DND-41 (cell line): ENCODE measurements at regions not wholly inside any gene's neighbourhood (a gene's known extent, or its start where the extent isn't known, plus 50 kb on each side); places are given as distances from the start of the nearest gene placed in this dataset.

Experiments used
- ATAC-seq: fragments of 200-7000 bp; cut with Tn5 transposase; 3 replicates; pipeline ENCODE4 v1.9.1; 2021; ENCODE audit warnings: low read depth; ENCODE audit not compliant: insufficient read depth
- DNase-seq: peaks from one replicate; pipeline ENCODE4 v3.0.0-alpha.2; 2020
- H2AFZ ChIP-seq: 2 replicates; pipeline ENCODE4 v1.6.0; 2012; ENCODE audit warnings: low read depth, low read length
- H3K27ac ChIP-seq: 2 replicates; pipeline ENCODE4 v1.5.1; 2012; ENCODE audit warnings: low read length, inconsistent platforms
- H3K27me3 ChIP-seq: fragments of 200-600 bp; sonication (generic); 2 replicates; pipeline ENCODE4 v1.6.0; 2012; ENCODE audit warnings: low read length, mild to moderate bottlenecking, inconsistent platforms; ENCODE audit not compliant: insufficient read depth, poor library complexity
- H3K36me3 ChIP-seq: 2 replicates; pipeline ENCODE4 v1.5.1; 2012; ENCODE audit warnings: low read length, inconsistent platforms; ENCODE audit not compliant: insufficient read depth
- H3K4me1 ChIP-seq: 2 replicates; pipeline ENCODE4 v1.5.1; 2012; ENCODE audit warnings: mild to moderate bottlenecking, low read length; ENCODE audit not compliant: insufficient read depth
- H3K4me2 ChIP-seq: 2 replicates; pipeline ENCODE4 v1.6.0; 2012; ENCODE audit warnings: mild to moderate bottlenecking, moderate library complexity, low read length, inconsistent platforms; ENCODE audit not compliant: insufficient read depth
- H3K4me3 ChIP-seq, 2 experiments: fragments of 200-600 bp in 1 of 2; shearing (Covaris generic) in 1 of 2; 2 replicates each; pipeline ENCODE4 v1.5.1; 2012 to 2016; ENCODE audit warnings: inconsistent platforms in 2 of 2, low read length in 2 of 2, mild to moderate bottlenecking in 2 of 2, low read depth in 1 of 2, moderate library complexity in 1 of 2
- H3K79me2 ChIP-seq: 2 replicates; pipeline ENCODE4 v1.6.0; 2012; ENCODE audit warnings: low read length, inconsistent platforms; ENCODE audit not compliant: insufficient read depth
- H3K9ac ChIP-seq: 2 replicates; pipeline ENCODE4 v1.6.0; 2012; ENCODE audit warnings: low read depth, mild to moderate bottlenecking, inconsistent platforms, low read length, moderate library complexity
- H3K9me3 ChIP-seq: 2 replicates; pipeline ENCODE4 v1.5.1; 2012; ENCODE audit warnings: low read length, moderate library complexity, mild to moderate bottlenecking, inconsistent platforms; ENCODE audit not compliant: insufficient read depth, severe bottlenecking
- H4K20me1 ChIP-seq: 2 replicates; pipeline ENCODE4 v1.6.0; 2012; ENCODE audit warnings: low read length; ENCODE audit not compliant: insufficient read depth
- EZH2 ChIP-seq: IDR thresholded peaks from 3 replicates; pipeline ENCODE4 v1.6.1; 2012; ENCODE audit warnings: borderline replicate concordance, low read depth, mild to moderate bottlenecking, moderate library complexity, low read length, inconsistent platforms; ENCODE audit not compliant: severe bottlenecking
- TF ChIP-seq, protein P1 (sequence below): IDR thresholded peaks from 2 replicates; pipeline ENCODE4 v1.5.1; 2012; ENCODE audit warnings: borderline replicate concordance, low read length, moderate library complexity, mild to moderate bottlenecking; ENCODE audit not compliant: poor library complexity, severe bottlenecking; ENCODE audit errors: extremely low read depth

DNA sequence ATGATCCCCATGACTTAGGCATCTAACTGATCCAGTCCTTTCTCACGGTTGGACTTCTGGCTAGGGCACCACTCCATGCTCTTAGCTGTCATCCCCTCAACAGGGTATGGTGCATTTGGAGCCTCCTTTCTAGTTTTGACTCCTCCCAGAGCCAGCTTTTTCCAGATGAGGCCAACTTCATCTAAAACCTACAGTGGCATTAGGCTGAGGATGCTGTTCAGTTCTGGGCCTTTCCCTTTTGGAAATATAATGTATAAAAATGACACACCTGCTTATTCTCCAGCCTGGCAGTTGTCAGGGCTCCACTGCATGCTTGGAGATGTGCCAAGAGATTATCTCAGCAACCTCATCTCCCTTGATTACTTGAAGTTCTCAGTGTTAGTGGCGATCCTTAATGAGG is 239.7 kb downstream of the EMP1 start:
- DNase-seq (no peak), ATAC-seq (no peak)
- Histone ChIP-seq H3K27ac (no peak overlapping the region), H3K4me3 (no peak overlapping the region), H3K79me2 (no peaks in the 10 kb centered on the region), H3K4me1 (no peaks in the 10 kb centered on the region), H3K36me3 (no peaks in the 10 kb centered on the region), H3K27me3 (no peaks in the 10 kb centered on the region), H4K20me1 (no peaks in the 10 kb centered on the region), H2AFZ (no peak overlapping the region), H3K9ac (no peak overlapping the region), H3K4me2 (no peak overlapping the region), H3K9me3 (no peaks in the 10 kb centered on the region)
- TF ChIP-seq, protein P1, sequence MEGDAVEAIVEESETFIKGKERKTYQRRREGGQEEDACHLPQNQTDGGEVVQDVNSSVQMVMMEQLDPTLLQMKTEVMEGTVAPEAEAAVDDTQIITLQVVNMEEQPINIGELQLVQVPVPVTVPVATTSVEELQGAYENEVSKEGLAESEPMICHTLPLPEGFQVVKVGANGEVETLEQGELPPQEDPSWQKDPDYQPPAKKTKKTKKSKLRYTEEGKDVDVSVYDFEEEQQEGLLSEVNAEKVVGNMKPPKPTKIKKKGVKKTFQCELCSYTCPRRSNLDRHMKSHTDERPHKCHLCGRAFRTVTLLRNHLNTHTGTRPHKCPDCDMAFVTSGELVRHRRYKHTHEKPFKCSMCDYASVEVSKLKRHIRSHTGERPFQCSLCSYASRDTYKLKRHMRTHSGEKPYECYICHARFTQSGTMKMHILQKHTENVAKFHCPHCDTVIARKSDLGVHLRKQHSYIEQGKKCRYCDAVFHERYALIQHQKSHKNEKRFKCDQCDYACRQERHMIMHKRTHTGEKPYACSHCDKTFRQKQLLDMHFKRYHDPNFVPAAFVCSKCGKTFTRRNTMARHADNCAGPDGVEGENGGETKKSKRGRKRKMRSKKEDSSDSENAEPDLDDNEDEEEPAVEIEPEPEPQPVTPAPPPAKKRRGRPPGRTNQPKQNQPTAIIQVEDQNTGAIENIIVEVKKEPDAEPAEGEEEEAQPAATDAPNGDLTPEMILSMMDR, result no peak
- TF ChIP-seq EZH2, result no peak

DNA sequence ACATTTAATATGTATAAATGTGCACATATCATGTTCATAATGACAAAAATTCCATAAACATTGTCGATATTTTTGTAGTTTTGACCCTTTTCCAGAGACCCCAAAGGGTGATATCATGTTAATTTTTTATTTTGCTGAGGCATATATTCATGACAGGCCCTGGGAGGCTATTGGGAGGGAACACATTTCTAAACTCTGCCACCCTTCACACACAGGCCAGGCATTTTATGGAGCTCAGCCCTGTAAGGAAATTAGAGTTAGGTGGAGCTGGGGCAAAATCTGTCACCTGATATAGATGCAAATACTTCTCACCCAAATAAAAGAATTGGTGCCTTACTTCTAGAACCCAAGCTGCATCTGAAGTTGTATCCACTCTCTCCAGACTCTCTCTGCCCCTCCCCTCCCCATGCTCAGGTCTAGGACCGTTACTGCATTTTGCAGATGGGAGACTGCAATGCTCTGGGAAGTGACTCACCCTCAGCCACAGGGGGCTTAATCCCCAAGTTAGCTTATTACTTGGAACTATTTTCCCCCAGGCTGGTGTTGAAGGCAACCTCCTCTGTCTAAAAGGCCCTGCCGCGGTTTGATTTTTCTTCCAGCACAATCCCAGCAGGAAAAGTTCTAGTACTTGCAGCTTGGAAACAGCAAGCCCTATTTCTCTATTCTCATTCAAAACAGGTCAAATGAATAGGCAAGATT is 238.9 kb downstream of the EMP1 start:
- H3K36me3 ChIP-seq, result no peaks in the 10 kb centered on the region
- no peak overlapping the region for H3K4me2 ChIP-seq
- no peaks in the 10 kb centered on the region for H3K9me3 ChIP-seq
- DNase-seq, result no peak
- H3K9ac ChIP-seq, result no peak overlapping the region
- H3K27ac ChIP-seq, result no peak overlapping the region
- H2AFZ ChIP-seq, result no peak overlapping the region
- H4K20me1 ChIP-seq, result no peaks in the 10 kb centered on the region
- H3K4me3 ChIP-seq, result no peak overlapping the region
- TF ChIP-seq, protein P1, result no peak
- TF ChIP-seq EZH2, result no peak
- no peaks in the 10 kb centered on the region for H3K79me2 ChIP-seq
- ATAC-seq, result no peak
- no peaks in the 10 kb centered on the region for H3K27me3 ChIP-seq
- no peaks in the 10 kb centered on the region for H3K4me1 ChIP-seq

GRCh38 chr12:13433768-13434167 is 237.2 kb downstream of the EMP1 start:
- H3K27me3 ChIP-seq, result no peaks in the 10 kb centered on the region
- no peaks in the 10 kb centered on the region for H4K20me1 ChIP-seq
- no peaks in the 10 kb centered on the region for H3K79me2 ChIP-seq
- TF ChIP-seq EZH2, result no peak
- TF ChIP-seq, protein P1, result no peak
- no peak overlapping the region for H3K4me3 ChIP-seq
- DNase-seq (no peak), ATAC-seq (no peak)
- no peak overlapping the region for H3K9ac ChIP-seq
- H3K4me2 ChIP-seq, result no peak overlapping the region
- H3K4me1 ChIP-seq, result no peaks in the 10 kb centered on the region
- no peaks in the 10 kb centered on the region for H3K9me3 ChIP-seq
- no peak overlapping the region for H3K27ac ChIP-seq
- H3K36me3 ChIP-seq, result no peaks in the 10 kb centered on the region
- no peak overlapping the region for H2AFZ ChIP-seq

DNA sequence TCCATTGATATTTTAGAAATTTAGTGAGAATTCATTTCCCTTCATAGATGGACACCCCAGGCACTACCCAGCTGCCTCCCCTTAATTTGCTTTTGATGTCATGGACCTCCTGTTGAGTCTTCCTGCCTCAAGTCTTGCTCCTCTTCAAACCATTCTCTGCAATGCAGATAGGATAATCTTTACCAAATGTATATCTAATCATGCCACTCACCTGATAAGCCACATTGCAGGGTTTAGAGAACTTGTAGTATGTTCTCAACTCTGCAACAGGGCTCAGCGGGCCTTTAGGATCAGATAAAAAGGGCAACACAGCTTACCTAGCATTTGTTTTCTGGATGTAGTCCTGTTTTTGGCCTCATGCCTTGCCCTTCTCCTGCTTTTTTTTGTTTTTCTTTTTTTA is 234.5 kb downstream of the EMP1 start:
- no peaks in the 10 kb centered on the region for H3K27me3 ChIP-seq

More for the DNA sequence above, 234.5 kb downstream of the EMP1 start:
- H3K4me1 ChIP-seq, result no peaks in the 10 kb centered on the region
- no peak for ATAC-seq
- H3K4me3 ChIP-seq, result no peak overlapping the region
- no peaks in the 10 kb centered on the region for H3K36me3 ChIP-seq
- DNase-seq, result no peak
- TF ChIP-seq EZH2, result no peak
- TF ChIP-seq, protein P1, result no peak
- no peak overlapping the region for H3K9ac ChIP-seq
- H3K9me3 ChIP-seq, result no peaks in the 10 kb centered on the region
- no peak overlapping the region for H3K4me2 ChIP-seq
- no peaks in the 10 kb centered on the region for H4K20me1 ChIP-seq
- no peak overlapping the region for H3K27ac ChIP-seq
- no peak overlapping the region for H2AFZ ChIP-seq
- no peaks in the 10 kb centered on the region for H3K79me2 ChIP-seq
